Nucleus accumbens (tissue), 56 donors: ENCODE measurements at regions not wholly inside any gene's neighbourhood (a gene's known extent, or its start where the extent isn't known, plus 50 kb on each side); places are given as distances from the start of the nearest gene placed in this dataset.
"Not testable (repeated sequence)": the region's sequence is repeated elsewhere in the genome, so short reads cannot be mapped to it uniquely, and the experiment has no call there.

Experiments used
- DNase-seq, 56 donors: peaks; one replicate each; lab custom pipeline; 2025; lab: John Stamatoyannopoulos, UW

- DNase-seq = not testable (repeated sequence)
Measured at GRCh38 chr5:174943002-174943401, 218.6 kb downstream of the MSX2 start.

- DNase-seq = no peak
Measured at GRCh38 chr5:174937201-174938123, 213.1 kb downstream of the MSX2 start.

GRCh38 chr5:174935854-174936474, 211.6 kb downstream of the MSX2 start:
- DNase-seq = peak in 48 of 56 donors; percentile 5 to 82 (median 50)

- not testable (repeated sequence) for DNase-seq
Measured at GRCh38 chr5:174931033-174931432, 206.7 kb downstream of the MSX2 start.

GRCh38 chr5:174925586-174925985, 201.2 kb downstream of the MSX2 start:
- no peak for DNase-seq

- DNase-seq = no peak
Measured at GRCh38 chr5:174922955-174923354, 198.6 kb downstream of the MSX2 start.

- no peak for DNase-seq
Measured at GRCh38 chr5:174920906-174921550, 196.6 kb downstream of the MSX2 start.

GRCh38 chr5:174919351-174919750, 195.0 kb downstream of the MSX2 start:
- DNase-seq = no peak

GRCh38 chr5:174918655-174919054, 194.3 kb downstream of the MSX2 start:
- DNase-seq = no peak

- no peak for DNase-seq
Measured at GRCh38 chr5:174917976-174918554, 193.7 kb downstream of the MSX2 start.

- not testable (repeated sequence) for DNase-seq
Measured at GRCh38 chr5:174917435-174917834, 193.1 kb downstream of the MSX2 start.

GRCh38 chr5:174916924-174917323, 192.5 kb downstream of the MSX2 start:
- DNase-seq = not testable (repeated sequence)

- no peak for DNase-seq
Measured at GRCh38 chr5:174916227-174916626, 191.8 kb downstream of the MSX2 start.

GRCh38 chr5:174911118-174911517, 186.7 kb downstream of the MSX2 start:
- DNase-seq = no peak

GRCh38 chr5:174910245-174910737, 185.9 kb downstream of the MSX2 start:
- peak in 51 of 56 donors; percentile 6 to 82 (median 55) for DNase-seq

GRCh38 chr5:174903172-174903732, 178.9 kb downstream of the MSX2 start:
- no peak for DNase-seq

- DNase-seq = no peak
Measured at GRCh38 chr5:174901336-174901735, 177.0 kb downstream of the MSX2 start.

GRCh38 chr5:174900240-174900865, 176.0 kb downstream of the MSX2 start:
- DNase-seq = no peak

- DNase-seq = no peak
Measured at GRCh38 chr5:174897281-174897950, 173.0 kb downstream of the MSX2 start.
